ENCODE measurements at regions not wholly inside any gene's neighbourhood (a gene's known extent, or its start where the extent isn't known, plus 50 kb on each side); places are given as distances from the start of the nearest gene placed in this dataset.

GRCh38 chr4:55758066-55758465 lies 61.5 kb upstream of the EXOC1L start:
- DNase-seq (ENCODE audit: low read depth in 2 of 2) = peak in 1 of 2 donors; percentile 5
- no peak overlapping the region for H3K4me2 ChIP-seq (ENCODE audit: extremely low read depth, insufficient read depth, low read length)
- H3K9me3 ChIP-seq (ENCODE audit: control insufficient read depth, insufficient read depth, low read depth, low read length) = no peaks in the 10 kb centered on the region
- H3K4me1 ChIP-seq (ENCODE audit: control insufficient read depth, extremely low read depth, insufficient read depth, low read length) = no peaks in the 10 kb centered on the region
- no peak overlapping the region for H3K4me3 ChIP-seq (replicated peaks in 1 of 4; ENCODE audit: control extremely low read depth in 1 of 4, insufficient read depth in 1 of 4, low read depth in 3 of 4, low read length in 4 of 4)
- H3K27ac ChIP-seq (ENCODE audit: insufficient read depth, low read length) = no peak overlapping the region
- H3K27me3 ChIP-seq (ENCODE audit: control insufficient read depth, insufficient read depth, low read length) = no peaks in the 10 kb centered on the region
- H2AFZ ChIP-seq (ENCODE audit: low read length) = no peak overlapping the region
- no peak for TF ChIP-seq CTCF (conservative IDR thresholded peaks at IDR 0.05 in 1 of 2, IDR thresholded peaks at IDR 0.05 in 1 of 2; ENCODE audit: low read depth in 1 of 2, low read length in 2 of 2)
- no peak for TF ChIP-seq EZH2 (IDR thresholded peaks at IDR 0.05; ENCODE audit: low read length, missing control alignments)
- H3K9ac ChIP-seq (ENCODE audit: insufficient read depth, low read length) = no peak overlapping the region
- H4K20me1 ChIP-seq (ENCODE audit: control insufficient read depth, extremely low read depth, insufficient read depth, low read length) = no peaks in the 10 kb centered on the region
- no peaks in the 10 kb centered on the region for H3K36me3 ChIP-seq (ENCODE audit: control insufficient read depth, insufficient read depth, low read length)
- H3K79me2 ChIP-seq (ENCODE audit: control insufficient read depth, insufficient read depth, low read length) = no peaks in the 10 kb centered on the region

GRCh38 chr4:55758570-55758969 lies 61.0 kb upstream of the EXOC1L start:
- Histone ChIP-seq H3K27ac (ENCODE audit: insufficient read depth, low read length) (no peak overlapping the region), H3K4me3 (replicated peaks in 1 of 4; ENCODE audit: control extremely low read depth in 1 of 4, insufficient read depth in 1 of 4, low read depth in 3 of 4, low read length in 4 of 4) (no peak overlapping the region), H2AFZ (ENCODE audit: low read length) (no peak overlapping the region), H3K27me3 (ENCODE audit: control insufficient read depth, insufficient read depth, low read length) (no peaks in the 10 kb centered on the region), H3K4me2 (ENCODE audit: extremely low read depth, insufficient read depth, low read length) (no peak overlapping the region), H3K4me1 (ENCODE audit: control insufficient read depth, extremely low read depth, insufficient read depth, low read length) (no peaks in the 10 kb centered on the region), H3K9me3 (ENCODE audit: control insufficient read depth, insufficient read depth, low read depth, low read length) (no peaks in the 10 kb centered on the region), H4K20me1 (ENCODE audit: control insufficient read depth, extremely low read depth, insufficient read depth, low read length) (no peaks in the 10 kb centered on the region), H3K36me3 (ENCODE audit: control insufficient read depth, insufficient read depth, low read length) (no peaks in the 10 kb centered on the region), H3K9ac (ENCODE audit: insufficient read depth, low read length) (no peak overlapping the region), H3K79me2 (ENCODE audit: control insufficient read depth, insufficient read depth, low read length) (no peaks in the 10 kb centered on the region)
- TF ChIP-seq CTCF (conservative IDR thresholded peaks at IDR 0.05 in 1 of 2, IDR thresholded peaks at IDR 0.05 in 1 of 2; ENCODE audit: low read depth in 1 of 2, low read length in 2 of 2) (no peak), EZH2 (IDR thresholded peaks at IDR 0.05; ENCODE audit: low read length, missing control alignments) (no peak)
- no peak for DNase-seq (ENCODE audit: low read depth in 2 of 2)

- no peak overlapping the region for H3K9ac ChIP-seq (ENCODE audit: insufficient read depth, low read length)
- TF ChIP-seq EZH2 (IDR thresholded peaks at IDR 0.05; ENCODE audit: low read length, missing control alignments) (no peak), CTCF (conservative IDR thresholded peaks at IDR 0.05 in 1 of 2, IDR thresholded peaks at IDR 0.05 in 1 of 2; ENCODE audit: low read depth in 1 of 2, low read length in 2 of 2) (no peak)
- no peaks in the 10 kb centered on the region for H4K20me1 ChIP-seq (ENCODE audit: control insufficient read depth, extremely low read depth, insufficient read depth, low read length)
- peak in 1 of 2 donors; percentile 7 for DNase-seq (ENCODE audit: low read depth in 2 of 2)
- H3K27ac ChIP-seq (ENCODE audit: insufficient read depth, low read length) = no peak overlapping the region
- H3K4me1 ChIP-seq (ENCODE audit: control insufficient read depth, extremely low read depth, insufficient read depth, low read length) = no peaks in the 10 kb centered on the region
- H2AFZ ChIP-seq (ENCODE audit: low read length) = no peak overlapping the region
- H3K4me2 ChIP-seq (ENCODE audit: extremely low read depth, insufficient read depth, low read length) = no peak overlapping the region
- H3K79me2 ChIP-seq (ENCODE audit: control insufficient read depth, insufficient read depth, low read length) = no peaks in the 10 kb centered on the region
- H3K27me3 ChIP-seq (ENCODE audit: control insufficient read depth, insufficient read depth, low read length) = no peaks in the 10 kb centered on the region
- H3K36me3 ChIP-seq (ENCODE audit: control insufficient read depth, insufficient read depth, low read length) = no peaks in the 10 kb centered on the region
- no peak overlapping the region for H3K4me3 ChIP-seq (replicated peaks in 1 of 4; ENCODE audit: control extremely low read depth in 1 of 4, insufficient read depth in 1 of 4, low read depth in 3 of 4, low read length in 4 of 4)
- no peaks in the 10 kb centered on the region for H3K9me3 ChIP-seq (ENCODE audit: control insufficient read depth, insufficient read depth, low read depth, low read length)
Measured at GRCh38 chr4:55762819-55763218, 56.8 kb upstream of the EXOC1L start.
